ENCODE measurements at regions not wholly inside any gene's neighbourhood (a gene's known extent, or its start where the extent isn't known, plus 50 kb on each side); places are given as distances from the start of the nearest gene placed in this dataset.

- no peak for ATAC-seq
These were observed 73.0 kb upstream of the FICD start for GRCh38 chr12:108442067-108442466.

GRCh38 chr12:108441549-108441948 lies 73.5 kb upstream of the FICD start:
- TF ChIP-seq CSDC2 (CRISPR knock-in tag; IDR thresholded peaks at IDR 0.05) (no peak), PPARA (CRISPR knock-in tag; IDR thresholded peaks at IDR 0.05; ENCODE audit: borderline replicate concordance) (no peak), POU6F1 (CRISPR knock-in tag; IDR thresholded peaks at IDR 0.05; ENCODE audit: borderline replicate concordance, low read depth) (no peak), CREB5 (CRISPR knock-in tag; IDR thresholded peaks at IDR 0.05; ENCODE audit: low read depth) (no peak), ISL1 (CRISPR knock-in tag; IDR thresholded peaks at IDR 0.05) (no peak), GLIS3 (CRISPR knock-in tag; IDR thresholded peaks at IDR 0.05) (no peak), SNAI2 (CRISPR knock-in tag; IDR thresholded peaks at IDR 0.05) (no peak), ZNF565 (CRISPR knock-in tag; conservative IDR thresholded peaks at IDR 0.05; ENCODE audit: low read depth) (no peak), CSRNP3 (CRISPR knock-in tag; IDR thresholded peaks at IDR 0.05) (no peak), PATZ1 (CRISPR knock-in tag; IDR thresholded peaks at IDR 0.05; ENCODE audit: borderline replicate concordance) (no peak)
- ATAC-seq, result no peak

More at GRCh38 chr12:108442067-108442466, 73.0 kb upstream of the FICD start:
- TF ChIP-seq ESRRG (CRISPR knock-in tag; IDR thresholded peaks at IDR 0.05) (no peak), ARNTL (CRISPR knock-in tag; IDR thresholded peaks at IDR 0.05; ENCODE audit: borderline replicate concordance, low read depth) (no peak)

GRCh38 chr12:108440736-108441135 lies 74.3 kb upstream of the FICD start:
- no peak for ATAC-seq
- TF ChIP-seq CSDC2 (CRISPR knock-in tag; IDR thresholded peaks at IDR 0.05), result no peak
- no peak for TF ChIP-seq SNAI2 (CRISPR knock-in tag; IDR thresholded peaks at IDR 0.05)
- TF ChIP-seq ZFP3 (CRISPR knock-in tag; IDR thresholded peaks at IDR 0.05), result no peak

GRCh38 chr12:108438667-108439066 lies 76.4 kb upstream of the FICD start:
- no peak for ATAC-seq
- no peak for TF ChIP-seq ZFP3 (CRISPR knock-in tag; IDR thresholded peaks at IDR 0.05)
- TF ChIP-seq ZNF70 (CRISPR knock-in tag; IDR thresholded peaks at IDR 0.05), result no peak
- TF ChIP-seq ISL1 (CRISPR knock-in tag; IDR thresholded peaks at IDR 0.05), result no peak
- no peak for TF ChIP-seq RARB (CRISPR knock-in tag; IDR thresholded peaks at IDR 0.05)

GRCh38 chr12:108432423-108433121 lies 82.5 kb upstream of the FICD start:
- no peak for TF ChIP-seq ZFP3 (CRISPR knock-in tag; IDR thresholded peaks at IDR 0.05)
- TF ChIP-seq ZFP30 (CRISPR knock-in tag; IDR thresholded peaks at IDR 0.05), result no peak
- no peak for TF ChIP-seq ISL1 (CRISPR knock-in tag; IDR thresholded peaks at IDR 0.05)
- TF ChIP-seq TSHZ2 (CRISPR knock-in tag; IDR thresholded peaks at IDR 0.05), result no peak
- TF ChIP-seq ESRRG (CRISPR knock-in tag; IDR thresholded peaks at IDR 0.05), result no peak
- TF ChIP-seq PATZ1 (CRISPR knock-in tag; IDR thresholded peaks at IDR 0.05; ENCODE audit: borderline replicate concordance), result no peak
- no peak for TF ChIP-seq ZNF8 (CRISPR knock-in tag; IDR thresholded peaks at IDR 0.05)
- TF ChIP-seq RARB (CRISPR knock-in tag; IDR thresholded peaks at IDR 0.05), result no peak
- no peak for TF ChIP-seq ARNTL (CRISPR knock-in tag; IDR thresholded peaks at IDR 0.05; ENCODE audit: borderline replicate concordance, low read depth)
- no peak for TF ChIP-seq CSRNP3 (CRISPR knock-in tag; IDR thresholded peaks at IDR 0.05)
- no peak for TF ChIP-seq BACH2 (CRISPR knock-in tag; IDR thresholded peaks at IDR 0.05; ENCODE audit: borderline replicate concordance)
- no peak for TF ChIP-seq SNAI2 (CRISPR knock-in tag; IDR thresholded peaks at IDR 0.05)
- no peak for TF ChIP-seq ZNF70 (CRISPR knock-in tag; IDR thresholded peaks at IDR 0.05)
- TF ChIP-seq ZC3H10 (CRISPR knock-in tag; IDR thresholded peaks at IDR 0.05), result no peak
- no peak for ATAC-seq

All from SK-N-SH treated with all-trans-retinoic acid at 6 μM for 48 hours (cell line).